22Rv1 (cell line): ENCODE measurements at regions not wholly inside any gene's neighbourhood (a gene's known extent, or its start where the extent isn't known, plus 50 kb on each side); places are given as distances from the start of the nearest gene placed in this dataset.

Source experiments
- H3K27ac ChIP-seq: fragments of 450-650 bp; 2 replicates; pipeline ENCODE4 v1.5.1; 2017
- CTCF ChIP-seq: fragments of 450-650 bp; IDR thresholded peaks from 2 replicates; pipeline ENCODE4 v1.5.1; 2017; ENCODE audit warnings: mild to moderate bottlenecking
- ZFX ChIP-seq: fragments of 450-650 bp; IDR thresholded peaks from 2 replicates; pipeline ENCODE4 v1.6.1; 2017; ENCODE audit warnings: antibody characterized with exemption, borderline replicate concordance

- TF ChIP-seq CTCF: no peak
- H3K27ac ChIP-seq: no peak overlapping the region
These were observed 168.5 kb downstream of the CBLN2 start for GRCh38 chr18:72375618-72376017.

- TF ChIP-seq CTCF (no peak), ZFX (no peak)
- H3K27ac ChIP-seq: no peak overlapping the region
These were observed 172.1 kb downstream of the CBLN2 start for GRCh38 chr18:72372076-72372475.

- no peak overlapping the region for H3K27ac ChIP-seq
- no peak for TF ChIP-seq CTCF
These were observed 175.8 kb downstream of the CBLN2 start for GRCh38 chr18:72368308-72368707.

- H3K27ac ChIP-seq: no peak overlapping the region
- TF ChIP-seq ZFX (no peak), CTCF (no peak)
These were observed 183.5 kb downstream of the CBLN2 start for GRCh38 chr18:72360634-72361033.

GRCh38 chr18:72342933-72343332 lies 201.2 kb downstream of the CBLN2 start:
- TF ChIP-seq CTCF (no peak), ZFX (no peak)
- no peak overlapping the region for H3K27ac ChIP-seq

GRCh38 chr18:72339976-72340375 lies 204.2 kb downstream of the CBLN2 start:
- TF ChIP-seq ZFX: no peak
- no peak for TF ChIP-seq CTCF
- H3K27ac ChIP-seq: no peak overlapping the region

GRCh38 chr18:72336786-72337185 lies 207.4 kb downstream of the CBLN2 start:
- TF ChIP-seq ZFX: no peak
- no peak for TF ChIP-seq CTCF

More at GRCh38 chr18:72336786-72337185, 207.4 kb downstream of the CBLN2 start:
- H3K27ac ChIP-seq: no peak overlapping the region
